Keratinocyte (primary cell): ENCODE measurements at regions not wholly inside any gene's neighbourhood (a gene's known extent, or its start where the extent isn't known, plus 50 kb on each side); places are given as distances from the start of the nearest gene placed in this dataset.

Source experiments
- DNase-seq: peaks from one replicate; pipeline ENCODE4 v3.0.0-alpha.2; 2011; ENCODE audit warnings: low read depth, missing footprints, low spot score
- FAIRE-seq: peaks from 2 replicates; lab custom pipeline; 2011; peaks lifted over from hg19 to GRCh38; lab: Jason Lieb, UNC
- H2AFZ ChIP-seq: 2 replicates; pipeline ENCODE4 v1.6.0; 2012; ENCODE audit warnings: low read length, control low read depth, inconsistent platforms; ENCODE audit not compliant: control insufficient read depth
- H3K27ac ChIP-seq: 2 replicates; pipeline ENCODE4 v1.5.1; 2011; ENCODE audit warnings: low read length; ENCODE audit not compliant: control insufficient read depth, insufficient read depth
- H3K27me3 ChIP-seq: 3 replicates; pipeline ENCODE4 v1.6.0; 2011; ENCODE audit warnings: low read length; ENCODE audit not compliant: control insufficient read depth, insufficient read depth; ENCODE audit errors: extremely low read depth
- H3K36me3 ChIP-seq, 2 experiments: 2 replicates in 1 of 2; 3 replicates in 1 of 2; pipeline ENCODE4 v1.5.1; 2011; ENCODE audit warnings: low read length in 2 of 2, mild to moderate bottlenecking in 1 of 2; ENCODE audit not compliant: control insufficient read depth in 2 of 2, insufficient read depth in 2 of 2; ENCODE audit errors: extremely low read depth in 1 of 2
- H3K4me1 ChIP-seq: 3 replicates; pipeline ENCODE4 v1.5.1; 2011; ENCODE audit warnings: low read length; ENCODE audit not compliant: control insufficient read depth, insufficient read depth; ENCODE audit errors: extremely low read depth
- H3K4me2 ChIP-seq: 3 replicates; pipeline ENCODE4 v1.6.0; 2011; ENCODE audit warnings: low read depth, low read length; ENCODE audit not compliant: control insufficient read depth, insufficient read depth; ENCODE audit errors: extremely low read depth
- H3K4me3 ChIP-seq, 3 experiments: fragments of 200-600 bp in 1 of 3; sonication (generic) in 1 of 3; 2 replicates in 2 of 3; 3 replicates in 1 of 3; pipeline ENCODE4 v1.5.1; 2011 to 2016; ENCODE audit warnings: low read length in 3 of 3, mild to moderate bottlenecking in 3 of 3, control low read depth in 2 of 3, inconsistent platforms in 1 of 3, low read depth in 1 of 3, mixed read lengths in 1 of 3, mixed run types in 1 of 3, moderate library complexity in 1 of 3; ENCODE audit not compliant: control insufficient read depth in 2 of 3, insufficient read depth in 2 of 3; ENCODE audit errors: extremely low read depth in 1 of 3
- H3K79me2 ChIP-seq: 2 replicates; pipeline ENCODE4 v1.6.0; 2012; ENCODE audit warnings: low read length; ENCODE audit not compliant: control insufficient read depth, insufficient read depth
- H3K9ac ChIP-seq: 3 replicates; pipeline ENCODE4 v1.6.0; 2011; ENCODE audit warnings: low read length; ENCODE audit not compliant: control insufficient read depth, insufficient read depth; ENCODE audit errors: extremely low read depth
- H3K9me1 ChIP-seq: 3 replicates; pipeline ENCODE4 v1.6.0; 2011; ENCODE audit warnings: low read length; ENCODE audit not compliant: control insufficient read depth, insufficient read depth; ENCODE audit errors: extremely low read depth
- H3K9me3 ChIP-seq: 2 replicates; pipeline ENCODE4 v1.5.1; 2012; ENCODE audit warnings: low read depth, low read length; ENCODE audit not compliant: control insufficient read depth
- H4K20me1 ChIP-seq: 3 replicates; pipeline ENCODE4 v1.6.0; 2011; ENCODE audit warnings: low read length; ENCODE audit not compliant: control insufficient read depth, insufficient read depth; ENCODE audit errors: extremely low read depth
- EZH2 ChIP-seq: IDR thresholded peaks from one replicate; pipeline ENCODE4 v1.6.1; 2012; ENCODE audit warnings: inconsistent platforms, mild to moderate bottlenecking, low read length, moderate library complexity
- dilution Hi-C: fragments of 300-500 bp; cut with MboI; formaldehyde crosslinking; loops from one replicate; pipeline ENCODE4 v1.7.0; 2020; ENCODE audit warnings: low sequenced_read_pairs; ENCODE audit not compliant: extremely low pct_ligation_motif_present
- TF ChIP-seq, protein P1 (sequence below), 3 experiments: IDR thresholded peaks in 1 of 3; conservative IDR thresholded peaks in 1 of 3; optimal IDR thresholded peaks in 1 of 3; 2 replicates in 2 of 3; 3 replicates in 1 of 3; pipeline versions ENCODE3 to v1.5.1; 2011; ENCODE audit warnings: low read length in 3 of 3, mild to moderate bottlenecking in 3 of 3, moderate library complexity in 2 of 3, control low read depth in 1 of 3, inconsistent platforms in 1 of 3; ENCODE audit not compliant: insufficient read depth in 2 of 3; ENCODE audit errors: extremely low read depth in 1 of 3

DNA sequence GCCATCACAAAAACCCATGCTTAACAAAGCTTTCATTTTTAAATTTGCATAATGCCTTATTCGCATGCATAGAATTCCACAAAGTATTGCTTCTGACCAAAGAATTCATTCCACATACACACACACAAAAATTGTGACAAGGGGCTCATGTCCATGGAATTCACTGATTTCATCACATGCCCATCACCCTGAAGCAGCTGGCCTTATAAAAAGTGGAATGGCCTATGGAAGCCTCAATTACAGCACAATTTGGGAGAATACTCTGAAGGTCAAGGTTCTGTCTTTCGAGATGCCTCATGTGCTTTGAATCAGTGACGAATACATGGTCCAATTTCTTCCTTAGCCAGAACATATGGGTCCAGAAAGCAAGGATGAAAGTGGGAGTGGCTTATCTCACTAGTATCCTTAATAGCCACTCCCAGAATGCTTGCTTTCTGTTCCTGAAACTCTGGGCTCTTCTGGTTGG is 165.7 kb downstream of the KDR start:
- H3K27ac ChIP-seq, result no peak overlapping the region
- no peak overlapping the region for H3K4me2 ChIP-seq
- H3K9me3 ChIP-seq, result no peaks in the 10 kb centered on the region
- no peak overlapping the region for H3K9ac ChIP-seq
- H3K9me1 ChIP-seq, result no peaks in the 10 kb centered on the region
- H3K79me2 ChIP-seq, result no peaks in the 10 kb centered on the region
- no peaks in the 10 kb centered on the region for H3K36me3 ChIP-seq
- H2AFZ ChIP-seq, result no peak overlapping the region
- no peaks in the 10 kb centered on the region for H3K4me1 ChIP-seq
- FAIRE-seq, result no peak
- dilution Hi-C loops, result no loop called here
- H3K4me3 ChIP-seq, result no peak overlapping the region
- no peaks in the 10 kb centered on the region for H4K20me1 ChIP-seq
- DNase-seq, result no peak
- no peak for TF ChIP-seq EZH2
- TF ChIP-seq, protein P1, sequence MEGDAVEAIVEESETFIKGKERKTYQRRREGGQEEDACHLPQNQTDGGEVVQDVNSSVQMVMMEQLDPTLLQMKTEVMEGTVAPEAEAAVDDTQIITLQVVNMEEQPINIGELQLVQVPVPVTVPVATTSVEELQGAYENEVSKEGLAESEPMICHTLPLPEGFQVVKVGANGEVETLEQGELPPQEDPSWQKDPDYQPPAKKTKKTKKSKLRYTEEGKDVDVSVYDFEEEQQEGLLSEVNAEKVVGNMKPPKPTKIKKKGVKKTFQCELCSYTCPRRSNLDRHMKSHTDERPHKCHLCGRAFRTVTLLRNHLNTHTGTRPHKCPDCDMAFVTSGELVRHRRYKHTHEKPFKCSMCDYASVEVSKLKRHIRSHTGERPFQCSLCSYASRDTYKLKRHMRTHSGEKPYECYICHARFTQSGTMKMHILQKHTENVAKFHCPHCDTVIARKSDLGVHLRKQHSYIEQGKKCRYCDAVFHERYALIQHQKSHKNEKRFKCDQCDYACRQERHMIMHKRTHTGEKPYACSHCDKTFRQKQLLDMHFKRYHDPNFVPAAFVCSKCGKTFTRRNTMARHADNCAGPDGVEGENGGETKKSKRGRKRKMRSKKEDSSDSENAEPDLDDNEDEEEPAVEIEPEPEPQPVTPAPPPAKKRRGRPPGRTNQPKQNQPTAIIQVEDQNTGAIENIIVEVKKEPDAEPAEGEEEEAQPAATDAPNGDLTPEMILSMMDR (optimal IDR thresholded peaks at IDR 0.05 in 1 of 3, IDR thresholded peaks at IDR 0.05 in 1 of 3, conservative IDR thresholded peaks at IDR 0.05 in 1 of 3; ENCODE audit: extremely low read depth in 1 of 3, insufficient read depth in 2 of 3, low read length in 3 of 3), result no peak
- H3K27me3 ChIP-seq, result no peaks in the 10 kb centered on the region

DNA sequence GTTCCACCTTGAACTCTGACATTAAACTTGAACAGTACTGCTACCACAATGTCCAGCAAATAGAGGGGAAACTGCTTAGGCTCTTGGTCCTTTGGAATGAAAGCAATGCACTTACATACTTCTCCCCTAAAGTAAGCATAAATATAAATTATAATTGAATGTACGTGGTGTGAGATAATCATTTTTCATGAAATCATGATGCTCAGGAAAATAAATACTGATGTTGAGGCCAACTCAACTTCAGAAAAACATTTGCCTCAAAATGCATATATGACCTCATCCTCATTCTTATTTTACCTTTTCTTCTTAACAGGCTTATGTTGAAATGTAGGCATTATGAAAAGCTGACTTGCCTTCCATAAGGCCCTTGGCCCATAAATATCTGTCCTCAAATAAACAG is 166.3 kb downstream of the KDR start:
- no peak overlapping the region for H3K4me3 ChIP-seq
- TF ChIP-seq EZH2, result no peak
- TF ChIP-seq, protein P1 (optimal IDR thresholded peaks at IDR 0.05 in 1 of 3, IDR thresholded peaks at IDR 0.05 in 1 of 3, conservative IDR thresholded peaks at IDR 0.05 in 1 of 3; ENCODE audit: extremely low read depth in 1 of 3, insufficient read depth in 2 of 3, low read length in 3 of 3), result no peak
- dilution Hi-C loops, result no loop called here
- no peak overlapping the region for H2AFZ ChIP-seq
- H3K9ac ChIP-seq, result no peak overlapping the region
- no peak overlapping the region for H3K4me2 ChIP-seq
- DNase-seq (no peak), FAIRE-seq (no peak)
- H3K79me2 ChIP-seq, result no peaks in the 10 kb centered on the region
- H3K4me1 ChIP-seq, result no peaks in the 10 kb centered on the region
- H3K27ac ChIP-seq, result no peak overlapping the region
- no peaks in the 10 kb centered on the region for H3K36me3 ChIP-seq
- H4K20me1 ChIP-seq, result no peaks in the 10 kb centered on the region
- no peaks in the 10 kb centered on the region for H3K9me1 ChIP-seq
- H3K9me3 ChIP-seq, result no peaks in the 10 kb centered on the region
- no peaks in the 10 kb centered on the region for H3K27me3 ChIP-seq
